SKM-1 (cell line): ENCODE measurements at regions not wholly inside any gene's neighbourhood (a gene's known extent, or its start where the extent isn't known, plus 50 kb on each side); places are given as distances from the start of the nearest gene placed in this dataset.

Source experiments
- DNase-seq: peaks from one replicate; lab custom pipeline; 2025; ENCODE audit not compliant: unreplicated experiment; lab: John Stamatoyannopoulos, UW

- DNase-seq: no peak
Measured at GRCh38 chr2:156695020-156695419, 258.8 kb downstream of the GPD2 start.

- no peak for DNase-seq
Measured at GRCh38 chr2:156695595-156695994, 259.4 kb downstream of the GPD2 start.

DNA sequence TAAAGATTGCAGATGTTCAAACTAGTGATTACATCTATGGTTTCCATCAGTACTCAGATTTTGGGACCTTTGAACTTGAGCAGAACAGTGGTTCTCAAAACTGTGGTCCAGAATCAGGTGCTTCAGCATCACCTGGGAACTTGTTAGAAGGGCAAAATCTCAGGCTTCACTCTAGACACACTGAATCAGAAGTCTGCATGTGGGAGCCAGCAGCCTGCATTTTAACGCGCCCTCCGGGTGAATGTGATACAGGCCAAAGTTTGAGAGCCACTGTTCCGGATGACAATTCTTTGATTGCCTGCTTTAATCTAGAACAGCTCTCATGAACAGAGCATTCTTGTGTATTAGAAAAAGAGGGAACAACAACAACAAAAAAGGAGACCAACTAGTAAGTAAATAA is 261.7 kb downstream of the GPD2 start:
- DNase-seq: no peak

DNA sequence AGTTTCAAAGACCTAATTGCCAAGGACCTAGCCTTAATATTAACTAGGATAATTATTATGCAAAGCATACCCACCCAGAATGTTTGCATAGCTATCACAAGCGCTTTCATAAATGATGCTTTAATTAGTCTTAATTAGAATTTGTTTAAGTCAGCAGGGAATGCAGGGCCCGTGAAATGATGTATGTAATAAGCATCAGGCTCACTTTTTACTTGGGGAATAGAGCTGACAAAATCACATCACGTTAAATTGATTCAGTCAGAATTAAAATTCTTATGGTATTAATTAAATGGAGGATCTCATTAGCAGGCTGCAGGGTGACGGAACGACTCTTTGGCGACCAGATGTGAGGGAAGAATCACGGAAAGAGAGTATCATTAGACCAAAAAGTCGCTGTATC is 264.5 kb downstream of the GPD2 start:
- DNase-seq: no peak

- DNase-seq: no peak
Measured at GRCh38 chr2:156702541-156702940, 266.4 kb downstream of the GPD2 start.

GRCh38 chr2:156703642-156704041 is 267.5 kb downstream of the GPD2 start:
- DNase-seq: no peak

DNA sequence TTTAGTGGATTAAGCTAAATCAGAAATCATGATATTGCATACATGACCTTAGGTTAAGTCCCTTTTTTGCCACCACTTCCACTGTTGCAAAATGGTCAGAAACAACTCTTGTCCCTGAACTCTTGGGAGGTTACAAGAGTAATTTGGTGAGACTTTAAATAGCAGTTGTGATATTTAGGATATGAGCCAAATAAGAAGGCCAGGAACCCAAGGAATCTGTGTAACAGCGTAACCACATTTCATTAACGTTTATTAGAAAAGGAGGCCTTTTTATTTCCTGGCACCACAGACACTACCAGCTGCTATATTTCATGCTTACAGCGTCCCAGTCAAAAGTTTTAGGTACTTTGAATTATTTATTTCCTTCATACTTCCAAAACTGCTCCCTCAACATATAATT is 268.0 kb downstream of the GPD2 start:
- no peak for DNase-seq

DNA sequence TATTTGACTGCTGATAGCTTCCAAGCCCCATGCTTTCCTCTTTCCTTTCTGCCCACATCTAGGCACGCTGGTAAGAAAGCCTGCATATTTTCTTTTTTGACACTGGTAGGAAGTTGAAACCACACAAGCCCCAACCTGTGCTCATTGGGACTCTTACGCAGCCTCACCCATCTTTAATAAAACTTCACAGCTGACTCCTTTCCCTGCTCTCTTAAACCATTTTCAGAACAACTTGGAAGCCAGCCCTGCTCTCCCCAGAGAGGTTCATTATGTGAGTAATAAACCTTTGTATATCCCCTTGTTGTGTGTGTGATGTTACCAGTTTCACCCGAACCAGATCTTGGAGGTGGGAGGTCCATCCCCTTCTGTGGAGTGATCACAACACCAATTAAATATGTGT is 268.4 kb downstream of the GPD2 start:
- no peak for DNase-seq

DNA sequence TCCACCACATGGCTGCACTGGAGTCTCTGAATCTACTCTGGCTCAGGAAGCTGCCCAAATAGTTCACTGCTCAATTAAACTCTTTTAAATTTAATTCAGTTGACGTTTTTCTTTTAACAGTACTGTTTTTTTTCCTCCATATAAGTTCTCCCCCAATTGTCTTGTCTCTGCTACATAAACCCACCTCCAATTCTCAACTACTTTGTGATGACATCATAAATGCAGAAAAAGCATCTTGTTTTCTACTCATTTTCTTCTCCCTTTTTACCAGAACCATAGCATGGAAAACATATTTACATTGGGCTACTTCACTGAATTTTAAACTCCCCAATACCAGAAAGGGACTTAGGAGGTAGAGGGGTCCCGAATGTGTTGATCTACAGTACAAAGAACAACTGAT is 270.4 kb downstream of the GPD2 start:
- no peak for DNase-seq

DNA sequence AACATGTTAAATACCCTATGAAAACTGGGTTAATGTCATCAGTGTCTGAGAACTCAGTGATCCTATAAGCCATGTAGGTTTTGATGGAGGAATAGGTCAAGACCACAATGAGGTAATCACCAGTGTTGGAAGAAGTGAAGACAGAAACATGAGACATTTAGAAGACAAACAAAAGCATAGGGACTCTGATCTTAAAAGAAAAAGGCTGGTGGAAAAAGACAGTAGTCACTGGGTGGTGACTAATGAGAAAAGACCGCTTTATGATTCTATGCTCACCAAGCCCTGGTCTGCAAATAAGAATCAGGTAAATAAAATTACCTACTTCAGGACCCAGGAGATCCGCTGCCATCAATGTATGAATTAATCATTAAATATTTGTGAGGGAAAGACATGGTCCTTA is 271.9 kb downstream of the GPD2 start:
- DNase-seq: no peak

DNA sequence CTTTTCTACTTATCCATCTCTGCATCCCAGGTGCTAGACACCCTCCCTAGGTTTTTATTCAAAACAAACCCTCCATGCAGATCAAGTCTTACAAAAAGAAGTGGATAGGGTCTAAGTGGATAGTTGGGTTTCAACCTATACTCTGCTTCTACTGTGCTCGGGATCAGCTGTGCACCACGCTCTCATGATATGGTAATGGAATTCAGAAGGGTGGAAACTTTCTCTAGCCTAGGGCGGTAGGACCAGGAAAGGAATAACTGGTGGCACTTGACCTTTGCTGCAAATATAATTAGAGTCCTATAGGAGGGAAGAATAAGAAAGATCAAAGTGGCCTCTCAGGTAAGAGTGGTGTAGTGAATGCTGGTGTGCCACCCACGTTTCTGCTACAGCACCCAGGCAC is 272.9 kb downstream of the GPD2 start:
- no peak for DNase-seq

DNA sequence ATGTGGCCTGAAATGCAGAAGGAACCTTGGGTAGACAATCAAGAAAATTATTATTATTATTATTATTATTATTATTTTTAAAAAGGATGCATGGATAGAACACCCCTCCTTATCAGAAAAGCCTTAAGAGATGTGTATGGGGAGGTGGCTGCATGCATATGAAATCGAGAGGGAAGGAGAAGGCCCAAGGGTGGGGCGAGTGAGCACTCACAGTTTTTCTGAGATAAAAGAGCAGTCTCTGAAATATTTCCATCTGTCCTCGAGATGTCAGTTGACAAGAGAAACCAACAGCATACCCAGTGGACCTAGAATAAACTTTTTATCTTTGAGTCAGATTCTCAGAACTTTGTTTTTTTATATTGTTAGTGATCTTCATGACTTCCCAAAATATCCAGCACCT is 282.9 kb downstream of the GPD2 start:
- DNase-seq: no peak

- DNase-seq: no peak
Measured at GRCh38 chr2:156727867-156728266, 291.7 kb downstream of the GPD2 start.

GRCh38 chr2:156728328-156728727 is 292.1 kb downstream of the GPD2 start:
- no peak for DNase-seq

GRCh38 chr2:156731506-156731905 is 295.3 kb downstream of the GPD2 start:
- no peak for DNase-seq

GRCh38 chr2:156736950-156737349 is 300.8 kb downstream of the GPD2 start:
- DNase-seq: no peak

DNA sequence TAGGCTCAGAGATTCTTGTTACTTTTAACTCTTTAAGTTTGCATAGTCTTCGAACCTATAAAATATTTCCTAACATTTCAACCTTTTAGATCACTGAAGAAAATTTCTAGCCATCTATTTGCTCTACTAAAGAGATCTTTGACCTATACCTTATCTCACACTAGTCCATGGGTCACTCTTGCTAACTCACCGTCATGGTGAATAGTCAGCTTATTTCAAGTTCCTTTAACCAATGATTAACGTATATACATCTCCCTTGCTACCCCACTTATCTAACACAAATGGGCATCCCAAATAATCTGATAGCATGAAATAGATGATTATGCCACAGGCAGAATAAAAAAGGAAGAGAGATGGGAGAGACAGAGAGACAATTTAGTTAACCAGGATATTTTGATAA is 303.1 kb downstream of the GPD2 start:
- DNase-seq: no peak

- no peak for DNase-seq
Measured at GRCh38 chr2:156745619-156746018, 309.4 kb downstream of the GPD2 start.

DNA sequence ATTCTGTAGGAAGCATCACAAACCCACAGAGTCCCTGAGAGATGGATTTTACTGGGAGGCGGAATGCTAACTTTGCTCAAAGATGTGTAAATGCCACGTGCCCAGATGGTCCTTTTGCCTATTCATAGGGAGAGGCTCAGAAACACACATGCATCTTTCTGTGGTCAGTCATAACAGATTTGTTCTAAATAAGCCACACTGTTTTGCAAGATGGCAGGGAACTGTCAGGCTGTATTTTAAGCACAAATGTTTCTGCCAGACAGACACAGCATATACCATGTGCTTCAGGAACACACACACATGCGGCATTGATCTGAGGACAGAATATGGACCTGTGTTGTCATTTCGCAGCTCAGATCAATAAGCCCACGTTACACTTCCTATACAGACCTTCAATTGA is 312.0 kb downstream of the GPD2 start:
- DNase-seq: no peak

DNA sequence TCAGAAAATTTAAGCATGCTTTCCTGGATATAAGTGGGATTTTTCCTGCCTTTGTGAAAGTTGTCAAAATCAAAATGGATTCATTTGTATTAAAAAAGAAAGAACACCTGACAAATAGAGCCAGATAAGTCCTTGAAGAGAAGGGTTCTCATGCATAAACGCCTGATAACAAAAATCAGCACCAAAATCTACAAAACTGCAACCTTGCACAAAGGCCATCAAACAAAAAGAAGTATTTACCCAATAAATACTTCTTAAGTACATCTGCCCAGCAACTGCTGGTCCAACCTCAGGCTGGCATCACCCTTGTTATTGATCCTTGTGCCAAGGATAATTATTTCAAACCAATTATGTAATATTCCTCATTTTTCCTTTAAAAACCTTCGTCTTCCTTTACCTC is 315.9 kb downstream of the GPD2 start:
- DNase-seq: no peak

DNA sequence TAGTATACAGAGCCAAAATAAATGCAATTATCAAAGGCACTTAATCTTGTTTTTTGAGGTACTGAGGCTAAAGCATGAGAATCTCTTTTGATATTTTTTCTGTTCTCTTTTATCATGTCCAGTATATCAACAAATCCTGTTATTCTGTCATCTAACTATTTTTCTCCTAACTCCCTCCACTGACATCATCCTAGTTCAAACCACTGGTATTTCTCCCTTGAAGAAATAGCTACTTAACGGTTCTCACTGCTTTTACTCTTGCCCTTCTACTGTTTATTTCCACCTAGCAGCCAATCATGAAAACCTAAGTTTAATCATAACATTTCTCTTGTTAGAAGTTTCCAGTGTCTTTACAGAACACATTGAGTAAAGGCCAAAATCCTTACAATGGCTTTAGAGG is 317.6 kb downstream of the GPD2 start:
- DNase-seq: no peak

- no peak for DNase-seq
Measured at GRCh38 chr2:156756516-156756915, 320.3 kb downstream of the GPD2 start.

GRCh38 chr2:156763174-156763573 is 327.0 kb downstream of the GPD2 start:
- DNase-seq: no peak

- no peak for DNase-seq
Measured at GRCh38 chr2:156765043-156765442, 328.9 kb downstream of the GPD2 start.
